ENCODE measurements at regions not wholly inside any gene's neighbourhood (a gene's known extent, or its start where the extent isn't known, plus 50 kb on each side); places are given as distances from the start of the nearest gene placed in this dataset.

DNA sequence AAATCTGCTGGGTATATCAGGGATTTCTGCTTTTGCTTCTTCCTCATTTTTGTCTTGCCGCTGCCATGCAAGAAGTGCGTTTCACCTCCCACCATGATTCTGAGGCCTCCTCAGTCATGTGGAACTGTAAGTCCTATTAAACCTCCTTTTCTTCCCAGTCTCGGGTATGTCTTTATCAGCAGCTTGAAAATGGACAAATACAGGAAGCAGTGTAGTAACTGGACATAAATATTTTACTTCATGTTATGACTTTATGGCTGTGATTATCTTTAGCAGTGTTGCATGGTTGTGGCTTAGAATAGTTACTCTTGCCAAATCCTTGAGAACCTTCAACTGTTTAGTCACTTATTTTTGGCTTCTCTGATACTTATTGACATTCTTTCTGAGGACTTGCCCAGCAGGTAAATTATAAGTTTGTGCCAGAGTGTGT is 66.2 kb upstream of the DLX2 start:
- TF ChIP-seq, protein P1, sequence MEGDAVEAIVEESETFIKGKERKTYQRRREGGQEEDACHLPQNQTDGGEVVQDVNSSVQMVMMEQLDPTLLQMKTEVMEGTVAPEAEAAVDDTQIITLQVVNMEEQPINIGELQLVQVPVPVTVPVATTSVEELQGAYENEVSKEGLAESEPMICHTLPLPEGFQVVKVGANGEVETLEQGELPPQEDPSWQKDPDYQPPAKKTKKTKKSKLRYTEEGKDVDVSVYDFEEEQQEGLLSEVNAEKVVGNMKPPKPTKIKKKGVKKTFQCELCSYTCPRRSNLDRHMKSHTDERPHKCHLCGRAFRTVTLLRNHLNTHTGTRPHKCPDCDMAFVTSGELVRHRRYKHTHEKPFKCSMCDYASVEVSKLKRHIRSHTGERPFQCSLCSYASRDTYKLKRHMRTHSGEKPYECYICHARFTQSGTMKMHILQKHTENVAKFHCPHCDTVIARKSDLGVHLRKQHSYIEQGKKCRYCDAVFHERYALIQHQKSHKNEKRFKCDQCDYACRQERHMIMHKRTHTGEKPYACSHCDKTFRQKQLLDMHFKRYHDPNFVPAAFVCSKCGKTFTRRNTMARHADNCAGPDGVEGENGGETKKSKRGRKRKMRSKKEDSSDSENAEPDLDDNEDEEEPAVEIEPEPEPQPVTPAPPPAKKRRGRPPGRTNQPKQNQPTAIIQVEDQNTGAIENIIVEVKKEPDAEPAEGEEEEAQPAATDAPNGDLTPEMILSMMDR (IDR thresholded peaks at IDR 0.05; ENCODE audit: low read depth, low read length): no peak
- no peak for TF ChIP-seq EZH2phosphoT487 (IDR thresholded peaks at IDR 0.05; ENCODE audit: low read depth)

Data from OCI-LY3 (cell line).